ENCODE measurements at regions not wholly inside any gene's neighbourhood (a gene's known extent, or its start where the extent isn't known, plus 50 kb on each side); places are given as distances from the start of the nearest gene placed in this dataset.

DNA sequence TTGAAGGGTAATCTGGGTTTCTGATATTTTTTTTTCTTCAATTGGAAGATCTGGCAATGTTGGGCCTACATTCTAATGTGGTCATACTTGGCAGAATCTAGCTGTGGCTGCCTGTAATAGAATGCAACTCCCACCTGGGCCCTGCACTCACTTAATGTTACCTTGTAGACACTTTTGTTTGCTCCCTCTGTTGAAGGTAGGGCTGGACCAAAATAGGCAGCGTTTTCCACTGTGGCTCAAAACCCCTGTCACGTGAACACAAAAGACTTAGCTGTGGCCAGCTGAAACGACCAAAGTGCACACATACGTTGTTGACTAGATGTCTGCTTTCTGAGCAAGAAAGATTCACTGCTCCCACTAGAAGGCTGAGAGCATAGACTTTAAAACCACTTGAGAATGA, 117.6 kb upstream of the HMHB1 start:
- intact Hi-C loops (cut with micrococcal nuclease), result loop anchor here (10.0 kb wide), 1 partner anchor 690 kb away; no protein-coding TSS in a partner anchor

DNA sequence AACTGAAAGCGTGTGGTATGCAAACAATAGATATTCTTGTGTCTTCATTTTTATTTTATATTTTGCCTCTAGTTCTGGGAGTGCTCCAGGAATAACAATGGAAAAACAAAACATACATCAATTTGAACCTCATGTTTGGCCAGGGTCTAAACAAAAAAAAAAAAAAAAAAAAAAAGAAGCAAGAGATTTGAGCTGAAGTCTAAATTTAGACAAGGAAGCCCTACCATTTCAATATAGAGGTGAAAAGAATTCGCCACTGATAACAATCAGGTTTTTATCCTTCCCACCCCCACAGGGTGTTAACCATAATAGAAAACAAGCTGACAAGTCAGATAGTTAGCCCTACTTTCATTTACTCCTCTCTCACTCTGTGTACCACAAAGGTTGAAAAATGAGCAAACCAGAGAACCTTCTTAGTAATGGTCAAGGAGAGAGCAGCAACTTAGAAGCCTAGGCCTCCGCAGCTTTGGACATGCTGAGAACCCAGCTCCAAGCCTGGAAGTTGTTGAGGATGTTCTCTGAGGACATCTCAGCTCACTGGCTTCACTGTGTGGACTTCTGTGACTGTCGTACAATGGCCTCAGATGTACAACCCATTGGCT, 118.2 kb upstream of the HMHB1 start:
- intact Hi-C loops (cut with micrococcal nuclease), result loop anchor here (2.0 to 10.0 kb wide), 2 partner anchors 89 to 689 kb away; no protein-coding TSS in a partner anchor

DNA sequence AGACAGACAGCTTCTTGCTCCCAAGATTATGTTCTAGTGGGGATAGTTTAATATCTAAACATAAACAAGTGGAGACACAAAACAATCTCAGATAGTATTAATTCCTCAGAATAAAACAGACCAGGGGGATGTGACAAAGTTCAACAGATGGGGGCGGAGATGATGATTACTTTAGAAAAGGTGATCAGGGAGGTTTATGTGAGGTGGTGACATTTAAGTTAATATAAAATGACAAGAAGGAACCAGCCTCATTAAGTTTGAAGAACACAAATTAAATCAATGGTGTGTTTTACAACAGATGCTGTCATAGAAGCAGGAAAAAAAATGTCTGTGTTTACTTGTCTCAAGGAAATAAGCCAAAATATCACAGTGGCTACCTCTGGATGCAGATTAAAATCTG, 119.6 kb upstream of the HMHB1 start:
- intact Hi-C loops (cut with micrococcal nuclease), result loop anchor here (2.0 to 10.0 kb wide), 2 partner anchors 88 to 688 kb away; no protein-coding TSS in a partner anchor

DNA sequence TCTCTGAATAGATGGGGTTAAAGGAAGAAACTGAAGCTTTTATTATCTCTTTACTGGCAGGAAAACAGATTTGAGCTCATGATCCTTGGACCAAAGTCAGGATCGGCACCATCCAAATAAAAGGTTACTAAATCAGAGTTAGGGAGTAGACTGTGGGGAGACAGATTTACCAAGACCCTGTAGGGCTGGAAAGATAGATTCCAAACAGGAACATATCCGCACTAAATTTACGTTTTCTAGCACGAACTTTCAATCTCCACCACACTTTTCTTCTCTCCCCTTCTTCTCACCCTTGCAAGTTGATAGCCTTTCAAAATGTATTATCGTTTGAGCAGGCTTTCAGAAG, 120.0 kb upstream of the HMHB1 start:
- intact Hi-C loops (cut with micrococcal nuclease), result loop anchor here (2.0 to 10.0 kb wide), 2 partner anchors 87 to 687 kb away; no protein-coding TSS in a partner anchor

DNA sequence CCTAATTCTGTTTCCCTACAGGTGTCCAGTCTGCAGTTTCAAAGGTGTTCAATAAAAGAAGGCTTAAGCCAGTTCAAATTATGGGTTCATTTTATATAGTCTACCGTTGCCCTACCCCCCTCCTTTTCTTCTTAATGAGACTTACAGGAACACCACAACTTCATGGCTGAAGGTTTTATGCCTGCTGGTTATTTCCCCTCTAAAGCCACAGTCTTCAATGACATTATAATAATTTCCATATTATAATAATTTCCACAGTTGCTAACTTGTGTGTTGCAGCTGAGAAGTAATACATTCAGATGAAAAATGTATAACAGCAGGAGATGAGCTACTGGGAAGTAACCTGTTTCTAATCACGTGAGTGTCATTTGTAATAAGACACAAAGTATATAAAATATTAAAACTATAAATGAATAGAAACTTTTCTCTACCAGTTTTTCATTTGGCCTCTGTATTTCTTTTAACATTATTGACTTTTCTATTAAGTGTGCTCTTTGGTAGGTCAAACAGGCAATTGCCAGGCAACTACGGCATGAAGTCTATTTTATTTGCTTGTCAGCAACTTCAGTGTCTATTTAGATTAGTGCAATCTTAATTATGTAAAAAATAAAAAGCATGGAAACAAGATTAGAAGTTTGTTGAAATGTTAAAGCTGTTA, 120.5 kb upstream of the HMHB1 start:
- intact Hi-C loops (cut with micrococcal nuclease), result loop anchor here (10.0 kb wide), 1 partner anchor 687 kb away; no protein-coding TSS in a partner anchor

DNA sequence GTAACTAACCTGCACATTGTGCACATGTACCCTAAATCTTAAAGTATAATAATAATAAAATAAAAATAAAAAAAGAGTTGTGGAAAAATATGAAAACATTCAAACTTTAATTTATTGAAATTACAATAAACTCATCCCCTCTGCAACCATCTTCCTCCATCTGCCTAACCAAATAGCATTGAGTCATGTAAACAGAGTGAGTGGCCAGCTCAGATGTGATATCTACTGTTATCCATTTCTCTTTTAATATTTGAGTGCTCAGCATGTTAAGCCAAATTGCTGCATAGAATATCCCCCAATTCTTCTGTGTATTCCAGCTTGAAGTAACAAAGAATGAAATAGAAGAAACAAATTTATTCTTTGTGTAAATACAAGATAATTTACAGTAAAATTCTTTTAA, 124.4 kb upstream of the HMHB1 start:
- intact Hi-C loops (cut with micrococcal nuclease), result no loop called here

DNA sequence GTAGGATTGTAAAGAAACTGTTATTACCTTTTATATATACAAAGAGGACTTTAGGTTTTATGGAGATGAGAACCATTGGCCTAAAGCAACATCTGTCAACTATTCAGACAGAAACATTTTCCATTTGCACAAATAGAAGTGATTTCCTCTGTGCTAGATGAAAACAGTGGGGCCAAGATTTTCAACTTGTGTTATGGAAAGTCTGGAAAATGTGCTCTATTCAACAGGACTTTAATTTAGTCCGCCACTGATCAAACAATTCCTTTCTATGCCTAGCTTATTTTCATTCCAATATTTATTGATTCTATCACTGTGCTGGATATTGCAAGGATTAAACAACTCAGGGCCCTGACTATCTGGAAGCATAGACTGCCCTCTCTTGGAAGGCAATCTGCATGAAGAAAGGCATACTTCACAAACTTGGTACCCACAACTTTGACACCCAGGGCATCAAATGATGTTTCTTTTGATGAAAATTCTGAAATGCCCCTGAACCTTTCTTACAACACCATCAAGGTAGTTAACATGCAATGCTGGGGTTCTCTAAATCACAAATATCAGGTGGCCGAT, 126.6 kb upstream of the HMHB1 start:
- intact Hi-C loops (cut with micrococcal nuclease), result no loop called here

DNA sequence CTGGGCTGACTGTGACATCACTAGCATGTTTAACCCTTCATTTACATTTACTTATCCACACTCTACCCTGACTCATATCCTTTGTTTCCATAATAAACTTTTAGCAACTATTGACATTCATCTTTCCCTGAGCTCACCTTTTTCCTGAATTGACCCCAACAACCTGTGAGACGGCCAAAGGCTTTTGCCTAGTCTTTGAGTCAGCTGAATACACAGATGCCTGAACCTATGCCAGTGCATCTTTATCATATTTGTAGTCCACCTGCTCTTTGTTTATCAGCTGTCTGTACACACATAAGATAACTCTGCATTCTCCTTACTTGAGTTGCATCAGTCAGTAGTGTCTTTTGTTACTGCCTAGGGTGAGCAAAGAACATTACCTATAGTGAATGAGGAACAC, 128.5 kb upstream of the HMHB1 start:
- intact Hi-C loops (cut with micrococcal nuclease), result no loop called here

DNA sequence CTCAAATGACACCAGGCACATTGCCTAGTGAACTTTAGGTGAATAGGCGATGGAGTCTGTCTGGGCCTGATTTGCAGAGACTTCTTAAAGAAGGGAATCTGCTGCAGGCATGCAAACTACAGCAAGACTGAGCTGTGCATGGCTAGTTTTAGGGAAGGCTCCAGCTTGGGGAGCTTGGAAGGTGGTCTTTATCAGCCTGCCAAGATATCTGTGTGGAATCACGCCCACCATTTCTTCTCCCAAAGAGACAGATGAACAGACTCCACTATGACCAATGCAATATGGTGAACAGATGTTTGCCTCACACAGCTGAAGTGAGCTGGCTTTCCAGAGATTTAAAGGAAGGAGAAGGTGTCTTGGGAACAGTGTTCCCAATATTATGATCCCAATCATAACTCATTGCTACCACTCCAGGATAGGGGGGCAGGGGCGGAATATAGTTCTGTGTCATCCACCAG, 129.0 kb upstream of the HMHB1 start:
- intact Hi-C loops (cut with micrococcal nuclease), result no loop called here

DNA sequence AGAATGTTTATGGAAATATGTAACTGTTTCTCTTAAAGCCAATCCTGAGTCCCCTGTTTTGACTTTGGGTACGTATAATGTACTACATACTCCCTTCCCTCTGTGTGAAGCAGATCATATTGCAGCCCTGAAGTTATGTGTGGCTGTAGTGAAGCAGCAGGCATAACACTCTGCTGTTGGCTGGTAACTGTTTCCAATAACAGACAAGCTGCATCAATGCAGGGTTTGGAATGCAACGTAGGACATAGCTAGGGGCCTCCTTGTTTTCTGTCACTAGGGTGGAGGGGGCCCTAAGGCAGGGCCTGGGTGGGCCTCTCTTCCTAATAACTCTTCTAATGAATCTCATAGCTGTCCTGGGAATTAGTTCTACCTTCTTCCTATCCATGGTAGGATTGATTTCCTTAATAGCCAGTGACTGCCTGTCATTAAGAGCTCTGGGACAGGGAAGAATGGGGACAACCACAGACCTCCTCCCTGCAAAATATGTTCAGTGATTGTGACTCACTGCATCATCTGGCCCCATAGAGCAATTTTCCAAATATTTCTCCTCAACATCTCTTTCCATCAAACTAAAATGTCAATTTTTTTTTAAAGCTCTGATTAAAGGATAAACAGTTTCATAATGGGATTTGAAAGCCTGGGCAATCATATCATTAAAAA, 129.6 kb upstream of the HMHB1 start:
- intact Hi-C loops (cut with micrococcal nuclease), result no loop called here

DNA sequence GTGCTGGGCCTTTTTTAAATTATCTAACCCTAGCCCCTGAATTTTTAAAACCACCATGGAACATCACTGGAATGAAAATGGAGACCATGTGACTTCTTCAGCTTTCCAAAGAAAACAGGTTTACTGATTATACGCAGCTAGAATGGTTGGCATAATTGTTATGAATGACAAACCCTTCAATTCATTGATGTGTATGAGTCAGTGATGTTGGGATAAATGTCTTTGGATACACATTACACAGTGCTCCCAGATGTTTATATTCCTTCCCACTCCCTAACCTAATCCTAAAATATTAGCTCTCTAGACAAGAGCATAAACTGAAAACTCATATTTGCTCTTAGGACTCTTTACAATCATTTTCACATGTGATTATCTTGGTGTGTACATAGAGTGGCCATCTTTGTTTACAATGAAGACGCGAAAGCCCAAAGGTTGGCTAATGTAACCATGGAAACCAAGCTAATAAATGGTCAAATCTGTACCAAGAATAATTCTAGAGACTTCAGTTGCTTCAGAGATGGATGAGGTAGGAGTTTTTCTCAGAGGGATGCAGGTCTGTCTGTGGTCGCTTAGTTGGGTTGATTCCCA, 131.2 kb upstream of the HMHB1 start:
- intact Hi-C loops (cut with micrococcal nuclease), result no loop called here

DNA sequence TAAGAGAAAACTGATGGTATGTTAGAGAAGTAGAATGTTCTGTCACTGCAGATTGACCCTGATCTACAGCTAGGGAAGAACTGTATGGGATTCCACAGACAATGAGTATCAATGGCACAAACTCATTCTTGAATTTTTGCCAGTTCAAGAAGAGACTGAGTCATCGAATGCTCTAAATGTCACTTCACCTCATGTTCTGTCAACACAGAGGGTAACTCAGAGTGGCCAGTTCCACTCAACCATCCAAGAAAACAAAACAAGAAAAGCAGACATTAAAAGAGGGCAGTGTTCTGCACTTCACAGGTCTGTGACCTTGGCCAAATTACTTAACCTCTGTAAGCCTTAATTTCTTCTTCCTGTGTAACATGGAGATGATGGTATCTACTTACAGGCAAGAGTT, 132.2 kb upstream of the HMHB1 start:
- intact Hi-C loops (cut with micrococcal nuclease), result loop anchor here (10.0 kb wide), 1 partner anchor 125 kb away; no protein-coding TSS in a partner anchor

DNA sequence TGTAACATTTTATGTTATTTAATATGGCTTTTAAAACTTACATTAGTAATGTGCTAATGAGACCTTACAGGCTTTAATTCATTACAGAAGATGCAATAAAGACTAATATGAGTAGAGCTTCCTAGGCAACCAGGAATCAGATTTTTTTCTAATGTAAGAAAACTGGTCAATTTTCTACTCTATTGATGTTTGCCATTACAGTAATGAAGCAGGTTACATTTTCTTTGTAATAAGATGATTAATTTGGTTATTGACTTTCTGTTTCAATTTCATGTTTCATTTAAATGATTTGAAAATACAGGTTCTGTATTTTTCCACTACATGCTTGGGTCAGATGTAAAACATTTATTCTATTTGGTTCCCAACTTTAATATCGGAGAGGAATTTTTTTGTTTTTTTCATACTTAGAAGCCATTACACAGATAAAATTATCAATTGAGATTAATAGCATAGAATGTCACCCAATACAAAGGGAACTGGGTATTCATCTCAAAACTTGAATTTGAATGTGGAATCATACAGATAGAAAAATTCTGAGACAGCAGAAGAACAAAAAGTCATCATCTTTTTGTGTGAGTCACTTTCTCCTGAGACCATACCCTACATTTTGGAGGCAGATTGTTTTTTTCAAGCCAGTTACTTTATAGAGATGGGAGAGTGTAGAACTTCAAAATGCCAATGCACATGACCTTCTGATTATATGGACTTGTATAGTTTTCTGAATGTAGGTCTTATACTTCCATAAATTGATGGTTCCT, 133.6 kb upstream of the HMHB1 start:
- intact Hi-C loops (cut with micrococcal nuclease), result loop anchor here (10.0 kb wide), 1 partner anchor 126 kb away; no protein-coding TSS in a partner anchor

DNA sequence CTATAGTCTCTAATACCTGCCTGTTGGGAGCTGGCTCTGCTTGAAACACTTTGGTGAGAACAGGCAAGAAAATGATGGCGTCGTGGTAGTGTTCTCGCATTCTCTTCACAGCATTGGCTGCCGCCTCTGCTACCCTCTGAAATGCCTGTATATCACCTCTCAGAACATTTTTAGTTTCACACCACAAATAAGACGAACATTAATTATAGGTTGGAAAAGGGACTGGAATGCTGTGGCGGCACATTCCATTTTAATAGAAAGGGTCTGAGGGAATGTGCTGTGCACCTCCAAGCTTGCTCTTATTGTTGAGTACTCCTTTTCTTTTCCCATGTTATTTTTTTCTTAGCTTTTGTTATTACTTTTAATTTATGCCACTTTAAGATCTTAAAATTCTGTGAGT, 134.6 kb upstream of the HMHB1 start:
- intact Hi-C loops (cut with micrococcal nuclease), result loop anchor here (10.0 kb wide), 1 partner anchor 127 kb away; no protein-coding TSS in a partner anchor

DNA sequence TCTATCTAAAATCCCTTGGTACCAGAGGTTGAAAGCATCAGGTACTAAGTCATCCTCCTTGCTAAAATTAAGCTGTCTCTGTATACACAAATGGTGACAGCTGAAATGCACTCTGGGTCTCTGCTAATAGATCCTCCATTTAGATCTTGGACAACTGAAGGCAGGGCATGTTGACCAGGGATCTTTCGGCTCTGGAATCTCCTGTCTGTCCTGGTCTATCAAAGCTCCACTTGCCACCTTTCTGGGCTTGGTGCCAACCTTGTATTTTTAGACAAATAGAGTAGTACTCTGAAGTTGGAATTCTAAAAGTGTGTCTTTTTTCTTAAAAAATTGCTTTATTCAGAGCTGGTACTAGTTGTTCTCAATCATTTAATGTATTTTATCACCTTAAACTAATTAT, 135.2 kb upstream of the HMHB1 start:
- intact Hi-C loops (cut with micrococcal nuclease), result loop anchor here (10.0 kb wide), 1 partner anchor 128 kb away; no protein-coding TSS in a partner anchor

DNA sequence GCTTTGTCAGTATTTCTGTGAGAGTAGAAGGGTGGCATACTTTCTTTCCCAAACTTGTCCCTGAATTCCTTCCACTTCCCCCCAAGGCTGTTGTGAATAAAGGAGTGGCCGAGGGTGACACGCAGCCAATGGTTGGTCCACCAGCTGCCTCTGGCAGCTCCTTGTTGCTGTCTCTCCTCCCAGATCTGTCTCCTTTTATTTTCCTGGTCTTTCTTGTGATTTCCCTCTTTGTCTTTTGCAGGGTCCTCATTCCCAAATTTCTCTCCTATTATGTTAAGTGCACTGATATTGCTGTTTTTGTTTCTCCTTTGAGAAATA, 137.5 kb upstream of the HMHB1 start:
- intact Hi-C loops (cut with micrococcal nuclease), result loop anchor here (10.0 kb wide), 1 partner anchor 130 kb away; no protein-coding TSS in a partner anchor

DNA sequence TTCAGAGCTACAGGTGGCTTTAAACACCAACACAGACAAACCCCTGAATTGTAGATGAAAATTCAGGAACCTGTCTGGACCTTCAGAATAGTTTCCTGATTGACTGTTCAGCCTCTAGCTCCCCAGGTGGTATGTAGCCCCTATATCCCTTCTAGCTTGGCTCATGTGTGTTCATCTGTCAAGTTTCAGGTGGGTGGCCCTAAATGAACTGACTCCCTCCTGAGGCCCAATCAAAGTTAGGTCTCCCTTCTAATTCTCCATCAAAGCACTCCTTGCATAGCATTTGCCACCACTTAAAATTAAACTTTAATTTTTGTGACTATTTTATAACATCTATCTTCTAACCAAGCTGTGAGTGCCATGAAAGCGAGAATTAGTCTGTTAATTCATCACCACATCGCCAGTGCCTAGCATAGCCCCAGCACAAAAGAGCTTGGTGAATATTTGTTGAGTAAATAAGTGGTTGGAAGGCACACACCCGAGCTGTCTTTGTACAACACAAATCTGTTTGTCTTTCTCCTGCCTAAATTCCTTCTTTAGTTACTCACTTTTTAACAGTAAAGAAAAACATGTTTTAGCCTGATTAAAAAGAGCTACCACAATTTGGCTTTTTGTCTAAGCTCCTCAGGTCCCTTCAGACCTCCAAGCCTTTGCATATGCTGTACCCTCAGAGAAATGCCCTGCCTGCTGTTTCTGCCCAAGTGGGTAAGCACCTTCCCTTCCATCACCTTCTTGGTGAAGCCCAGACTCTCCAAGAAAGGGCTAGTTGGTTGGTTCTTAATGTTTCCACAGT, 138.1 kb upstream of the HMHB1 start:
- intact Hi-C loops (cut with micrococcal nuclease), result loop anchor here (10.0 kb wide), 1 partner anchor 131 kb away; no protein-coding TSS in a partner anchor

DNA sequence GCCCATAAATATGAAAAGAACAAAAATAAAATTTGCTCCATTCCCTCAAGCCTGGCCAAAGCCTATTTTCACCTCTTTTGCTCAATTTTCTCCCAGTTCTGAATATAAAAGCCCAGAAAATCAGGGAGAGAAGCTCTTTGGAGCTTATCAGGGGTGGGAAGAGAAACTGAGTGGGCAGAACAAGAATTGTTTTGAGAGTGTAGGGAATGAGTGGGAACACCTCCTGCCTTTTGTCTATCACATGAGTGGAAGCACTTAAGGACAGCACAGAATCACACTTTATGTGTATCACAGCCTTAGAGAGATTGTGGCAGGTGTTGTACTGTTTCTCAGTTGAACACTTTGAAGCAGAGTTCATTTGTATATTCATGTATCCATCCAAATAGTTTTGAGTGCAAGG, 139.2 kb upstream of the HMHB1 start:
- intact Hi-C loops (cut with micrococcal nuclease), result loop anchor here (10.0 kb wide), 1 partner anchor 132 kb away; no protein-coding TSS in a partner anchor

DNA sequence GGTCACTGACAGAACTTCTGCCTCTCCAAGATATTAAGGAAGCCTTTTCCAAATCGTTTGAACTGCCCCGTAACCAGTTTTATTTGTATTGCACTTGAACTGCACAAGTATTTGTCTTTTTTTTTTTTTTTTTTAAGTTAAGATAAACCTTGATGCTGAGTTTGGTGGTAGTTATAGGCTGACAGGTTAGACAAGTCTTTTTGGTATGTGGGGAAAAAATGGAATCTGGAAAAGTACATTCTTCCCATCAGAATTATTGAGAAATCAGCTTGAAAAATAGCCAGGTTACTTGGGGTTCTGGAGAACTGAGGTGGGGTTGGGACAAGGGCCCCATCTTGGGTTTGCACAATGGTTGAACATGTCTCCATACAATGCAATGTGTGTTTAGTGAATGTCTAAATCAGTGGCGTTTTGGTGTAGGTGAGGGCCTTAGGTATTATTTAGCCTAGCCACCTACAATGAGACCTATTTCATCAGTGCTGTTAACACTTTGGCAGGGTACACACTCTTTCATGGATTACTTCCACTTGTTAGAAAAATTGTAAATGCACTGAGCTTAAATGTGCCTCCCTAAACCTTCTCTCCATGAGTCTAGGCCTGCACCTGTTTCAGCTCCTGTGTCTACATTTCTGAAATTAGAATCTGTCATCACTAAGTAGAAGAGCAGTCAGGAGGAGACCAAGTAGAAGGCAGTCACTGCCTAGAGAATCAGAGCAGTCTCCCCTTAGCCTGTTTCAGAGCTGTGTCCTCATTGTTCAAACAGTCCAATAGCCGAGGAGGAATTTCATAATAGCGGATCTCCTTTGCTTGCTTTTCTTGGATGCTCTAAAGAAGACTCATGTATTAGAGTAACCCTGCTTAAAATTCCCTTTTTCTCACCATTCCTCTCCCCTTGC, 140.0 kb upstream of the HMHB1 start:
- intact Hi-C loops (cut with micrococcal nuclease), result loop anchor here (10.0 kb wide), 1 partner anchor 133 kb away; no protein-coding TSS in a partner anchor

Measured in T-helper 2 cell treated with Interferon-gamma antibody and Interleukin-4, amounts not matched to agents 100 ng/mL and 5 ng/mL, for 36 hours (primary cell).